ENCODE measurements at regions not wholly inside any gene's neighbourhood (a gene's known extent, or its start where the extent isn't known, plus 50 kb on each side); places are given as distances from the start of the nearest gene placed in this dataset.

GRCh38 chr2:144330951-144331673, 188.8 kb downstream of the ZEB2 start:
- no peak for TF ChIP-seq POLR2A (IDR thresholded peaks at IDR 0.05; ENCODE audit: low read depth, low read length)
- TF ChIP-seq TAF1 (IDR thresholded peaks at IDR 0.05; ENCODE audit: borderline replicate concordance, low read depth, low read length), result no peak
